Osteoblast (primary cell): ENCODE measurements at regions not wholly inside any gene's neighbourhood (a gene's known extent, or its start where the extent isn't known, plus 50 kb on each side); places are given as distances from the start of the nearest gene placed in this dataset.
A peak's percentile ranks its signal among the peaks of the same experiment; 100 is the strongest.

Source experiments
- DNase-seq: peaks from one replicate; pipeline ENCODE4 v3.0.0; 2011; ENCODE audit warnings: low spot score, mixed read lengths; ENCODE audit not compliant: insufficient read length; ENCODE audit errors: missing footprints
- H2AFZ ChIP-seq: 2 replicates; pipeline ENCODE4 v1.6.0; 2011; ENCODE audit warnings: mild to moderate bottlenecking, low read length
- H3K27ac ChIP-seq: 2 replicates; pipeline ENCODE4 v1.5.1; 2011; ENCODE audit warnings: mild to moderate bottlenecking, low read depth, low read length, moderate library complexity
- H3K27me3 ChIP-seq: 2 replicates; pipeline ENCODE4 v1.6.0; 2012; ENCODE audit warnings: mild to moderate bottlenecking, control low read depth, inconsistent platforms, low read length, moderate library complexity; ENCODE audit not compliant: insufficient read depth
- H3K36me3 ChIP-seq: 2 replicates; pipeline ENCODE4 v1.5.1; 2011; ENCODE audit warnings: mild to moderate bottlenecking, low read length, control low read depth, moderate library complexity; ENCODE audit not compliant: insufficient read depth
- H3K4me1 ChIP-seq: 2 replicates; pipeline ENCODE4 v1.5.1; 2011; ENCODE audit warnings: mild to moderate bottlenecking, low read length, control low read depth, moderate library complexity; ENCODE audit not compliant: insufficient read depth
- H3K4me2 ChIP-seq: 2 replicates; pipeline ENCODE4 v1.6.0; 2011; ENCODE audit warnings: mild to moderate bottlenecking, low read length; ENCODE audit not compliant: insufficient read depth
- H3K4me3 ChIP-seq: fragments of 200-600 bp; sonication (generic); 3 replicates; pipeline ENCODE4 v1.5.1; 2012; ENCODE audit warnings: mild to moderate bottlenecking, low read length, inconsistent platforms; ENCODE audit not compliant: insufficient read depth
- H3K79me2 ChIP-seq: 2 replicates; pipeline ENCODE4 v1.6.0; 2012; ENCODE audit warnings: mild to moderate bottlenecking, low read length, control low read depth, inconsistent platforms; ENCODE audit not compliant: insufficient read depth
- H3K9me3 ChIP-seq: 2 replicates; pipeline ENCODE4 v1.5.1; 2011; ENCODE audit warnings: low read depth, low read length, control low read depth
- H4K20me1 ChIP-seq: 2 replicates; pipeline ENCODE4 v1.6.0; 2012; ENCODE audit warnings: mild to moderate bottlenecking, low read length, control low read depth; ENCODE audit not compliant: insufficient read depth
- TF ChIP-seq, protein P1 (sequence below): IDR thresholded peaks from 2 replicates; pipeline ENCODE4 v1.5.1; 2011; ENCODE audit warnings: mild to moderate bottlenecking, low read depth, low read length, moderate library complexity; ENCODE audit errors: extremely low read depth

DNA sequence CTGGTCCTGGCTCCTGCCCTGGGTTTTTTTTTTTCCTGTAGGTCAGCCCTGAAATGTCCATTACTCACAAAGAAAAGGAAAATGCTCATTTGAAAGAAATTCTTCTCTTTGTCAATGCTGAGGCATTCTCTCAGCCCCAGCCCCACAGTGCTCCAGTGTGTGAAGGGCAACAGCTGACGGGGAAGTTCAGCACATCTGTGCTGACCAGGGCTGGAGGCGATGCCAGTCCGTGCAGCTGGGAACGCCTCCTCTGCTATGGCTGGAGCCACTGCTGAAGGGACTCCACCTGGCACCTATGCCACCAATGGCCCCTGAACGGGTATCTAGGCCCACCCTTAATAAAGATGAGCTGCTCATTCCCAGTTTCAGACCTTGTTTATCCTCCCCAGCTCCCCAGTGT, 71.9 kb upstream of the SLCO4A1 start:
- DNase-seq: no peak
- Histone ChIP-seq H2AFZ (no peak overlapping the region), H3K9me3 (no peaks in the 10 kb centered on the region), H4K20me1 (no peaks in the 10 kb centered on the region), H3K79me2 (no peaks in the 10 kb centered on the region), H3K4me2 (no peak overlapping the region), H3K27ac (no peak overlapping the region), H3K4me1 (no peaks in the 10 kb centered on the region), H3K36me3 (no peaks in the 10 kb centered on the region), H3K4me3 (no peak overlapping the region), H3K27me3 (peaks cover 6% of the 10 kb centered on the region)
- TF ChIP-seq, protein P1, sequence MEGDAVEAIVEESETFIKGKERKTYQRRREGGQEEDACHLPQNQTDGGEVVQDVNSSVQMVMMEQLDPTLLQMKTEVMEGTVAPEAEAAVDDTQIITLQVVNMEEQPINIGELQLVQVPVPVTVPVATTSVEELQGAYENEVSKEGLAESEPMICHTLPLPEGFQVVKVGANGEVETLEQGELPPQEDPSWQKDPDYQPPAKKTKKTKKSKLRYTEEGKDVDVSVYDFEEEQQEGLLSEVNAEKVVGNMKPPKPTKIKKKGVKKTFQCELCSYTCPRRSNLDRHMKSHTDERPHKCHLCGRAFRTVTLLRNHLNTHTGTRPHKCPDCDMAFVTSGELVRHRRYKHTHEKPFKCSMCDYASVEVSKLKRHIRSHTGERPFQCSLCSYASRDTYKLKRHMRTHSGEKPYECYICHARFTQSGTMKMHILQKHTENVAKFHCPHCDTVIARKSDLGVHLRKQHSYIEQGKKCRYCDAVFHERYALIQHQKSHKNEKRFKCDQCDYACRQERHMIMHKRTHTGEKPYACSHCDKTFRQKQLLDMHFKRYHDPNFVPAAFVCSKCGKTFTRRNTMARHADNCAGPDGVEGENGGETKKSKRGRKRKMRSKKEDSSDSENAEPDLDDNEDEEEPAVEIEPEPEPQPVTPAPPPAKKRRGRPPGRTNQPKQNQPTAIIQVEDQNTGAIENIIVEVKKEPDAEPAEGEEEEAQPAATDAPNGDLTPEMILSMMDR: no peak

DNA sequence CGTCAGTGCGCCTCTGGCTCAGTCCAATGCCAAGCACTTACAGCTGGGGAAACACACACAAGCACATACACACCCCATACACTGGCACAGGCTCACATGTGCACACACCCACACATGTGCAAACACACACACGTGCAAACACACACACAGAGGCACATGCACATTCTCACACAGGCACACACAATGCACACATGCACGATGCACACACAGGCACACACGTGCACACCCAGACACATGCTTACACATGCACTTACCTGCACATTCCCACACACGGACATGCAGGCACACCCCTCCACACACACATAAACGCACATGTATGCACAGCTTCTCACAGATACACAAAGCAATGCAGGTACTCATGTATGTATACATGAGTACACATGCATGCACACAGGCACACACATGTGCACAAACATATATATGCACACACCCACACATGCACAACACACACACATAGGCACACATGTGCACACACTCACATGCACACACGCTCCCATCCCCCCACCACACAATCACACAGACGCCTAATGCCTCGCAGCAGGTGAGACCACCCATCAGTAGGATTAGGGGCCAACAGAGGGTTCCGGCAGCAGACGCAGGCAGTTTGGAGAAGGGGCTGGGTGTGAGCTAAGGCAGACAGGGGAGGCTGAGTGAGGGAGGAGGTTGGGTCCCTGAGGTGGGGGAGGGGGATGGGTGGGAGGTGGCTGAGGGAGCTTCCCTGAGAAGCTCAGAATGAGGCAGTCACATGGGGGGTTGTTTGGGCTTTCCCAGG, 71.2 kb upstream of the SLCO4A1 start:
- TF ChIP-seq, protein P1: no peak
- H3K27ac ChIP-seq: no peak overlapping the region
- no peaks in the 10 kb centered on the region for H3K9me3 ChIP-seq
- peaks cover 9% of the 10 kb centered on the region for H3K27me3 ChIP-seq
- H3K79me2 ChIP-seq: no peaks in the 10 kb centered on the region
- H3K4me1 ChIP-seq: no peaks in the 10 kb centered on the region
- no peaks in the 10 kb centered on the region for H3K36me3 ChIP-seq
- no peaks in the 10 kb centered on the region for H4K20me1 ChIP-seq
- H3K4me3 ChIP-seq: no peak overlapping the region
- no peak overlapping the region for H3K4me2 ChIP-seq
- H2AFZ ChIP-seq: no peak overlapping the region
- no peak for DNase-seq

DNA sequence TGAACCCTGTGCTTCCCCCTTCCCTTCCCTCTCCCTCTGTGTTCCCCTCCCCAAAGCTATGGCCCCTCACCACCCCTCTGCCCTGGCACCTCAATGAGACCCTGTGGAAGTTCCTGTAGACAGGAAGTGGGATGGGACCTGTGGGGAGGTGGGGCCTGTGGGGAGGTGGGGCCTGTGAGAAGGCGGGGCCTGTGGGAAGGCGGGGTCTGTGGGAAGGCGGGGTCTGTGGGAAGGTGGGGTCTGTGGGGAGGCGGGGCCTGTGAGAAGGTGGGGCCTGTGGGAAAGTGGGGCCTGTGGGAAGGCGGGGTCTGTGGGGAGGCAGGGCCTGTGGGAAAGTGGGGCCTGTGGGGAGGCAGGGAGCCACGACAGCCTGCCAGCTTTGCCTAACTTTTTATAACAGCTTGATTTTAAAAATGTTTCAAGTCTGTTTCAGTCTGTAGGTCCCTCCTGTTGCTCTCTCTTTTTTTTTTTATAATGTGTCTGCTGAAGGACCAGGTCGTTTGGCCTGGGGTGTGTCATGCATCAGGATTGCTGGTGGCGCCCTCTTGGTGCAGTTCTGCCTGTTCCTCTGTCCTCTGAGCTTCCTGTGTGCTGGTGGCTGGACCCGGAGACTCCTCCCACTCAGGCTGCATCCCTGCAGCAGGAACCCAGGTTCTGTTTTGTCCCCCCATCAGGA, 70.5 kb upstream of the SLCO4A1 start:
- no peak overlapping the region for H3K4me3 ChIP-seq
- H2AFZ ChIP-seq: no peak overlapping the region
- TF ChIP-seq, protein P1: no peak
- H3K4me2 ChIP-seq: no peak overlapping the region
- H3K4me1 ChIP-seq: no peaks in the 10 kb centered on the region
- no peak overlapping the region for H3K27ac ChIP-seq
- peak; percentile 81 for DNase-seq
- H4K20me1 ChIP-seq: peaks cover under 1% of the 10 kb centered on the region
- H3K27me3 ChIP-seq: peaks cover 11% of the 10 kb centered on the region
- no peaks in the 10 kb centered on the region for H3K9me3 ChIP-seq
- H3K36me3 ChIP-seq: no peaks in the 10 kb centered on the region
- H3K79me2 ChIP-seq: no peaks in the 10 kb centered on the region

DNA sequence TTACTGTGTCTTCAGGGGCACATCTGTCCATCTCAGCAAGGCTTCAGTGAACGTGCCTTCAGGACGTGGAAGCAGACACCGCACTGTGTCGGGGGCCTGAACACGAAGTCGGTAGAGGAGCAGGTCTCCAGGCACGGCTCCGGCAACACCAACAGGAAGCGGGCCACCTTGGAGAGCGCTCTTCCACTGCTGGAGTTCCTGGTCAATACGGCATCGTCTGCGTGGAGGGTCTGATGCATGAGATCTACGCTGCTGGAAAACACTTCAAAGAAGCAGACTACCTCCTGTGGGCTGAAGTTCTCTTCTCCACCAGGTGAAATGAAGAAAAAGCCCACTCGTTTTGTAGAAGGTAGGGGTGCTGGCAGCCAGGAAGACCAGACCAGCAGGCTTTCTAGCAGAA, 69.3 kb upstream of the SLCO4A1 start:
- no peak overlapping the region for H3K27ac ChIP-seq
- no peaks in the 10 kb centered on the region for H3K9me3 ChIP-seq
- H3K4me3 ChIP-seq: no peak overlapping the region
- H3K4me1 ChIP-seq: no peaks in the 10 kb centered on the region
- peaks cover 15% of the 10 kb centered on the region for H3K27me3 ChIP-seq
- TF ChIP-seq, protein P1: no peak
- H4K20me1 ChIP-seq: peaks cover 2% of the 10 kb centered on the region
- no peaks in the 10 kb centered on the region for H3K79me2 ChIP-seq
- DNase-seq: no peak
- H3K4me2 ChIP-seq: no peak overlapping the region
- H3K36me3 ChIP-seq: no peaks in the 10 kb centered on the region
- H2AFZ ChIP-seq: no peak overlapping the region
